C4-2B (cell line): ENCODE measurements at regions not wholly inside any gene's neighbourhood (a gene's known extent, or its start where the extent isn't known, plus 50 kb on each side); places are given as distances from the start of the nearest gene placed in this dataset.

Experiments
- CTCF ChIP-seq: fragments of 450-650 bp; conservative IDR thresholded peaks from 2 replicates; pipeline ENCODE4 v1.5.1; 2017; ENCODE audit warnings: mild to moderate bottlenecking
- ZFX ChIP-seq: fragments of 450-650 bp; IDR thresholded peaks from 2 replicates; pipeline ENCODE4 v1.6.1; 2017

DNA sequence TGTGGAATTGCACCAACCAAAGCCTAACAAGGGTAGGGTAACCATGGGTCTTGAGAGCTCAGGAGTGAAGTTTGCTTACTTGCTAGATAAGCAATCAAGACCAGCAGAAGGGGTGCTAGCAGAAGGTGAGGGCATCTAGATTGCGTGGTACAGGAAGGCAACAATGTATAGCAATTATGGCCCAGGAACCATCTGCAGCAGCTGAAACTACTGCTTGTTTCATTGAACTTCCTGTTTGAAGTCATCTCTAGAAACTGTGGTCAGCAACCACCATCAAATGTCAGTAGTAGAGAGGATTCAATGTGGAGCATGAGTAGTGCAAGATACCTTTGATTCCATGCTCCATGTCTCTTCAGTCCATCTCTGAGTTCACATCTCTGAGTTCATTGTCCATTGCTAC is 462.1 kb upstream of the GRAMD2B start:
- TF ChIP-seq CTCF = no peak
- TF ChIP-seq ZFX = no peak
